Dedifferentiated amniotic fluid mesenchymal stem cell (primary cell): ENCODE measurements at regions not wholly inside any gene's neighbourhood (a gene's known extent, or its start where the extent isn't known, plus 50 kb on each side); places are given as distances from the start of the nearest gene placed in this dataset.
"Not testable (repeated sequence)": the region's sequence is repeated elsewhere in the genome, so short reads cannot be mapped to it uniquely, and the experiment has no call there.

Experiments
- DNase-seq: peaks from one replicate; pipeline ENCODE4 v3.0.0-alpha.2; 2016; ENCODE audit errors: extremely low spot score

DNA sequence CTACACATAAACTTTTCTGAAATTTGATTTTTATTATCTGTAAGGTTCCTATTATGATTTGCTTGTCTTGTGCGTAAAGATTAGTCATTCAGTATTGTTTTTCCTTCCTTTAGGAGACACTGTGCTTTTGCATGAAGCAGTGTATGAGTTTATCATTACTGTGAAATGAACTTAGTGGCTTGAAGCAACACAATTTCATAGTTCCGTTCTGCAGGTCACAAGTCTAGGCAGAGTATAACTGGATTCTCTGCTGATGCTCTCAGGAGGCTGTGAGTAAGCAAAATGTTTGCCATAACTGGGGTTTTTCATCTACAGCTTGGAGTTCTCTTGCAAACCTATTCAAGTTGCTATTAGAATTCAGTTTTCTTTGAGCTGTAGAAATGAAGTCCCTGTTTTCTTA is 1136.1 kb downstream of the OTOL1 start:
- no peak for DNase-seq

DNA sequence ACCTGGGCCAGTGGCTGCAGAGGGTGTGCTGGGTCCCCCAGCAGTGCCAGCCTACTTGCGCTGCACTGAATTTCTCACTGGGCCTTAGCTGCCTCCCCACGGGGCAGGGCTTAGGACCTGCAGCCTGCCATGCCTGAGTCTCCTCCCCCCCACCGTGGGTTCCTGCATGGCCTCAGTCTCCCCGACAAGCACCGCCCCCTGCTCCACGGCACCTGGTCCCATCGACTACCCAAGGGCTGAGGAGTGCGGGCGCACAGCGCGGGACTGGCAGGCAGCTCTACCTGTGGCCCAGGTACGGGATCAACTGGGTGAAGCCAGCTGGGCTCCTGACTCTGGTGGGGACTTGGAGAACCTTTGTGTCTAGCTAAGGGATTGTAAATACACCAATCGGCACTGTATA is 1143.6 kb downstream of the OTOL1 start:
- DNase-seq = not testable (repeated sequence)

DNA sequence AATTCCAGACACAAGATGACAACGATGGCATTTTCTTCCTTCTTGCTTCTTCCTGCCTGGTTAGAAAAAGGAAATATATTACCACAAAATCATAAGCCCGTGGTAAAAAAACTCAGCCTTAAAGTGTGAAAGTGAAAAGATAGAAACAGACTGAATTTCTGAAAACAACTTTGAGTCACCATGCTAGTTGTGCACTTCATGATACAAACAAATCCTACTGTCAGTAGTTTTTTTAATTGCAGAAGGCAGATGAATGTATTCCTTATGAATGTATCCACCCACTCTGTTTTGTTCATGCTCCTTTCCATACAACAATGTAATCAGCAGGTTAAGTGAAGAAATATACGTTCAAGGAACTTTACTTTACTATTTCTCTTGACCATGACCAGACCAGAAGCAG is 1144.7 kb downstream of the OTOL1 start:
- DNase-seq = no peak

DNA sequence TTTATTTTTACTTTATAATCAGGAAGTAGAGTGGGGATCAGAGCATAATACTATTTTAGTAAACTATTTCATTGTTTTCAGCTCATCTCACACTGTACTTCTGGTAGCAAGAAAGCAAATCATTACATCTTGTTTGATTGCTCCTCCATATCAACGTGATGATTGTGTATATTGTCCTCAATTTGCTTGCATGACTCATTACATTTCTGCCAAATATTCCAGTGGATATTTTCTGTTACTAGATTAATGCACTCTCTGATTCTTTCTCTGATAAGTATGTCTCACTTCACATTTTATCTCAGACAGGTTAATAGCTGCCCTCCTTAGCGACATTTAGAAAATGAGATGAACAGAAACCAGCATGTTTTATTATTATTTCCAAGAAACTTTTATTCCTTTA is 1145.3 kb downstream of the OTOL1 start:
- no peak for DNase-seq

DNA sequence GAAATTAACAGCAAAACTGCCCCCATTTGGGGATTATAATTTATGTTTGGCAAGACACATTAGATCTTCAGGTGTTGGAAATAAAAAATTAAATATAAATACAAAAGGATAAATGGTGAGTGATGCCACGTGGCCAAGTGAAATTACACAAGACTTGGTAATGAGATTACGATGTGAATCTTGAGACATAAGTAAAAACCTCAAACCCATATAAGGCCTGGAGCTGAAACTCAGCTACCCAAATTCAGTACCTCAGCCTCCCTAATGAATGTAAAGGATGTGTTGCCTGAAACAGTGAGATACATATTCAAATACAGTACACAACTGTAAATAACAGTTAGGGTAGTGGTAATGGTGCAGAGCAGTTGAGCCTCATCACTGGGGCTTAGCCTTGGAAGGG is 1146.6 kb downstream of the OTOL1 start:
- DNase-seq = no peak

DNA sequence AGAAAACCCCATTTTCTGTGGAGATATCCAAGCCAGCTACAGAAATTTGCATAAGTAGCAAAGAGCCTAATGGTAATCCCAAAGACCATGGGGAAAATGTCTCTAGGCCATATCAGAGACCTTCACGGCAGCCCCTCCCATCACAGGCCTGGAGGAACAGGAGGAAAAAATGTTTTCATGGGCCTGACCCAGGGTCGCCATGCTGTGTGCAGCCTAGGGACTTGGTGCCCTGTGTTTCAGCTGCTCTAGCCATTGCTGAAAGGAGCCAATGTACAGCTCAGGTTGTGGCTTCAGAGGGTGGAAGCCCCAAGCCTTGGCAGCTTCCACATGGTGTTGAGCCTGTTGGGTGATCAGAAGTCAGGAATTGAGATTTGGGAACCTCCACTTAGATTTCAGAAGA is 1150.7 kb downstream of the OTOL1 start:
- DNase-seq = no peak

DNA sequence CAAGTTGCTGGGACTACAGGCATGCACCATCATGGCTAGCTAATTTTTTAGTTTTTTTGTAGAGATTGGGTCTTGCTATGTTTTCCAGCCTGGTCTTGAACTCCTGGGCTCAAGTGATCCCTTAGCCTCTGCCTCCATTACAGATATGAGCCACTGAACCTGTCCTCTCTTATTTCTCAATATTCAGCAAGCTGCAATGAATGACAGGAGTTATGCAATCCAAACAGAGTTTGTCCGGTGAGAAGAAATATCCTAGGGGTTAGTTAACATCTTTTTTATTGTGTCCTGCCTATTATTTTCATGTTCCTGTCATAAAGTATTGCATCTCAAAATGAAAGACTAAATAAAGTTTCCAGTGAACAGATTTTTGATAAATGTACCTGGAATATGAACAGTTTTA is 1161.4 kb downstream of the OTOL1 start:
- DNase-seq = no peak

DNA sequence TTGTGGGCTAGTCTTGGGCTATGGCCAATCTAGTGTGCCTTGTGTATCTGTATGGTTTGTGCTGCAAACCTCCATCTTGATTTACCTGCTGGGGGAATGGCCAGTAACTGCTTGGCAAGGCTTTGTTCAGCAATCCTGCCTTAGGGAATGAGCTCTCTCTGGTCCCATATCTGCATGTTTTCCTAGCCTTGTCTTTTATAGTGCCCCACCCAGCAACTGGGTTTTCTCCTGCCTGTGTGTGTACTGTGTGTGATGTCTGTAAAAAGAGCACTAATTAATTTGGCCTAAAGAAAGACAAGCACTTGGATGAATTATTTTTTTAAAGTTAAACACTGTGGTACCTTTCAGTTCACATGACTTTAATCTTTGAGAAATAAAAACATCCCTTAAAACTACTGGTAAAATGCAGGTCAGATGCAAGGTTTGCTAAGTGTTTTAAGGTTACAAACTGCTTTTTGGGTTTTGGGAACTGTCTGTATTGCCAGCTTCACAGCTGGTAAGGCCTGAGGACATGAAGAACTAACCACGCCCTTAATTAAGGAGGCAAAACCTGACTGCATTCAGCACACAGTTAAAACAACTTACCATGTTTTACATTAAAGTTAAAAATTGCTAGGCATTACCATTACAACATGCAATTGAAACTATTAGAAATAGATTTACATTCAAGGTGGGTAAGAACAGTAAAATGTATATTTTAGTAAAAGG is 1169.2 kb downstream of the OTOL1 start:
- DNase-seq = no peak

DNA sequence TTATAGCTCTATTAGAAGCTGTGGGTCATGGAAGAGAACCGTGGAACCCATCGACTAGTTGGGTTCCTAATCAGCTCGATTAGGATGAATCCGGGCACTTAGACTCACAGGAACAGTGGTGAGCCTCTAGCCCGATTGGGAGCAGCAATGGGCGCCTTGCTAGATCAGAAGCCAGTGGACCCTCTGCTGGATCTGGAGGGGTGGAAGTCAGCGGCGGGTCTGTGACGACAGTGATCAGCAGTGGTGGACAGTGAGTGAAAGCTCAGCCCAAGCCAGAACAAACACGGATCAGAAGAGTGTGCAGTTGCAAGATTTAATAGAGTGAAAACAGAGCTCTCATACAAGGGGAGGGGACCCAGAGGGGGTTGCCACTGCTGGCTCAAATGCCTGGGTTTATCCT is 1170.2 kb downstream of the OTOL1 start:
- DNase-seq = no peak

DNA sequence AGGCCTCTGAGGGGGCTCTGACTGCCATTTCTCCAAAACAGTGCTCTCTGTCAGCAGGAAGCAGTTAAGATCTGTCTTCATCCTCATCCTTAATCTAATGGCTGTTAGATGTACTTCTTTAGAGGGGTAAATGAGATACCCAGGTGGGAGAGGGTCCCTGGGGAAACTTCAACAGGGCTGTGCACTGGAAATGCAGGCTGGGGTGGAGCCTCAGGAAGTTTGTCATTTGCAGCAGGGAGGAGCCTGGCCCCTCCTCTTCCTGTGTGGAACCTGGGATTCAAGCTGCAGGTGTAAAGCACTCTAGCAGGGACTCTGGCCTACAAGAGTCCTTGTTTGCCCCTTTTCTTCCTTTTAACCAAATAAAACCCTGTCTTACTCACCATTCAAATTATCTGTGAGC is 1173.6 kb downstream of the OTOL1 start:
- no peak for DNase-seq

DNA sequence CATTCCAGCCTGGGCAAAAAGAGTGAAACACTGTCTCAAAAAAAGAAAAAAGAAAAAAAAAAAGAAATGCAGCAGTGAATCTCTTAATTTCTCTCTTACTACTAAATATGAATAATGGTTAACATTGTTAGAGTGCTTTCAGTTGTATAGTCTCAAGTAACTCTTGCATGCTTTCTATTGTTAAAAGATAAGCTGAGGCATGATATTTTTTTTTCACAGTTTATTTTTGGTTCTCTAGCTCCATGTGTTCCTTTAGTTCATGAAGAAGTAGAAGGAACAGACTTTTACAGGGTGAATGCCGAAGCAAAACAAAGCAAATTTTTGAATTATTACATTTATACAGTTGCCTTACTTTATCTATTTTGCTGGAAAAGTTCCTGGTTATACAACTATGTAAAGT is 1180.9 kb downstream of the OTOL1 start:
- no peak for DNase-seq

DNA sequence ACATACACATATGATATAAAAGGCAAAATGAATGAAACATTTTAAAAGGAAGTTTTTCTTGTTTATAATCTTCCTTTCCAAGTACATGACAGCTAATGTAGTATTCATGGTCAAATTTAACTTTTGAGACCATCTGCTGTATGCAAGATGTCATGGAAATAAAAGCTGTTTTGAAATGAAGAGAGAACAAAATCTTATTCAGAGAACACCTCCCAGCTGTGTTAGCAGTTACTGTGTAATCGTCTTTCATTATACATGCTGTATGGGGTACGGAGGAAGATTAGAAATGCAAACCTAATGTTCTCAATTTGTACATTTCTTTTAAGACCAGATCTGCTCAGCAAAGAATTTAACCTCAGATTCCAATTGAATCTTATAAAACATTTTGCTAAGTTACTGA is 1182.3 kb downstream of the OTOL1 start:
- no peak for DNase-seq

DNA sequence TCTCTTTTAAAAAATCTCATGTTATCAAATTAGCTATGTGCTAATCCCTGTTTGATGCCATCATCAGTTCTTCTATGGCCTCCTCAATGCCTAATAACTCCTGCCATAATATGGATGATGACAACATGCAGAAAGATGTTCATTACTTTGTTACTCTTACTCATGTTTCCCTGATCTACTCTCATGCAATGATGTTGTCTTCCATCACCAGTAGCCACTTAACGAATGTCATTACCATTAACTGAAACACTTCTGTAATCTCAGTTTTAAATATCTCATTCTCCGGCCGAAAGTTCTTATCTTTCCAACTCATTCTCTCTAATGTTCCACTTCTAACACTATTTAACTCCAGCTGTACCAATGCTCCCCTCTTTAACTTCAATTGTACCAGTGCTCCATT is 1187.7 kb downstream of the OTOL1 start:
- no peak for DNase-seq

DNA sequence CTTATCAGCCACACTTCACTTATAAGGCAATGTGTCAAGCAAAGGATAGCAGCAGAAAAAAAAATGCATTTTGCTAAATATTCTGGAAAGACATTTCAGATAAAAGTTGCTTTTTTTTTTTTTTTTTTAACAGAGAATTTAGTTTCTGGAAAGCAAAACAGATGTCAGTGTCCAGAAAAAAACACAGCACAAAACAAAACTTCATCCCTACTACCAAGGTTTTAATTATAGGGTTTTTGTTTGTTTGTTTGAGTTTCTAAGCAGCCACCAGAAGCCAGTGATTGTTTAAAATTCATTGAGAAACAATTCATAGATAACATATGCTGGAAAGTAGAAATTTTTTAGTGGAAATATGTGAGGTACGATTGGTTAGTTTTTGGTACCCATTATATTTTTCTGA is 1202.7 kb downstream of the OTOL1 start:
- DNase-seq = no peak

DNA sequence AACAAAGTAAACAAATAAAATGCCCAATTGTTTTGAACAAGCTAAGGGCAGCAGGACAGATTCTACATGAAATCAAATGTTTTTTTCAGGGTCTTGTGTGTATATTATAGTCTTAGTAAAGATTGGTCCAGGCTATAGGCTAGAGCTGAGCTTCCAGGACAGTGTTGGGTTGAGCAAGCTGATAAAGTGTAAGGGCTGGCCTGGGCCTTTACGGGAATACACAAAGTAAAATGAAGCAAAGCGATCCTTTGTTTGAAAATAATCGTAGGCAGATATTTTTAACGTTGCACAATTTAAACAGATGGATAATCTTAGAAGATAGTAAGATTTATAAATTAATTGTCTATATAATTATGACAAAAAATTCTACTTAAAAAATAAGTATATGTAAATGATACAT is 1204.6 kb downstream of the OTOL1 start:
- no peak for DNase-seq

DNA sequence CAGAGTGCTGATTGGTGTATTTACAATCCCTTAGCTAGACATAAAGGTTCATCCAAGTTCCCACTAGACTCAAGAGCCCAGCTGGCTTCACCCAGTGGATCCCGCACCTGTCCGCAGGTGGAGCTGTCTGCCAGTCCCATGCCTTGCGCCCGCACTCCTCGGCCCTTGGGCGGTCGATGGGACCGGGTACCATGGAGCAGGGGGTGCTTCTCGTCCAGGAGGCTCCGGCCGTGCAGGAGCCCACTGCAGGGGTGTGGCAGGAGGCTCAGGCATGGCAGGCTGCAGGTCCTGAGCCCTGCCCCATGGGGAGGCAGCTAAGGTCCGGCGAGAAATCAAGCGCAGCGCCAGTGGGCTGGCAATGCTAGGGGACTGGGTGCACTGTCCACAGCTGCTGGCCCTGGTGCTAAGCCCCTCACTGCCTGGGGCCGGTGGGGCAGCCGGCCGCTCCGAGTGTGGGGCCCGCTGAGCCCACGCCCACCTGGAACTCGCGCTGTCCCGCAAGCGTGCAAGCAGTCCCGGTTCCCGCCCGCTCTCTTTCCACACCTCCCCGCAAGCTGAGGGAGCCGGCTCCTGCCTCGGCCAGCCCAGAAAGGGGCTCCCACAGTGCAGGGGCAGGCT is 1206.3 kb downstream of the OTOL1 start:
- DNase-seq = no peak

DNA sequence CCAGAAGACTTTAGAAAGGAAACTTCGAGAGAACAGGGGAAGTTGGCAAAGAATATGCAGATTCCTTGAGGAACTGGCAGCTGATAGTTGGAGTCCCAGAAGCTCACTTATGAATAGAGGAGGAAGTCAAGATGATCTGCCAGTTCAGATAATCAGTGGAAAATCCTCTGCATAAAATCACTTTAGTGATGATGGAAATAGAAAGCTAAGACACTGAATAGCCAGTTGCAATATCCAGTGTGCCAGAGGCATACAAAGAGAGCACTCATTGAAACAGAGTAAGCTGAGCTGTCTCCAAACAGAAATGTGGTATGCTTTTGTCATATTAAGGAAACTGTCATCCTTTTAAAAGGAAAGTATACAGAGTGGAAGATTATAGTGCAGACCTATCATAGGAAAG is 1207.6 kb downstream of the OTOL1 start:
- DNase-seq = no peak

DNA sequence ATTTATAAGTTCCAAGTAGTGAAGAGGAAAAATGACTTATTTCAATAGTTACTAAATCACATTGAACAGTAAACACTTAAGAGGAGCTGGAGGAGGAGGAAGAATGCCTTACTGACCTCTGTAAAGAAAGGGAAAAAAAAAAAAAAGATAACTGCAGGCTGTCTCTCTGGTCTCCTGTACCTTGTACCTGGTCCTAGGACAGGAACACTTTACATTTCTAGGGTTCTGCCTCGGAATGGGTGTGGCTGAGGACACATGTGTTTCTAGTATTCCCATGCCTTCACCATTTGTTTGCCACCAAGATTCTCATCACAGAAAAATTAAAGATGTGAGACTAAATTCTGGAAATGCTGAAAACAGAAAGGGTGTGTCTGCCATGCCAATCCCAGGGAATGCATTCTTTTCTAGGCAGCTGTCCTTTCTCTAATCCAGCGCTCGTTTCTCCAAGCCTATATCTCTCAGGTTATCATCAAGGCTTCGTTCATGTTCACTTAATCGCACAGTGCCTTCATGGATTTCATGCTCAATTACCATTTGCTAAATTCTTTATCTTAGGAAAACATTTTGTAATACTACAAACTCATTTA is 1208.3 kb downstream of the OTOL1 start:
- no peak for DNase-seq

DNA sequence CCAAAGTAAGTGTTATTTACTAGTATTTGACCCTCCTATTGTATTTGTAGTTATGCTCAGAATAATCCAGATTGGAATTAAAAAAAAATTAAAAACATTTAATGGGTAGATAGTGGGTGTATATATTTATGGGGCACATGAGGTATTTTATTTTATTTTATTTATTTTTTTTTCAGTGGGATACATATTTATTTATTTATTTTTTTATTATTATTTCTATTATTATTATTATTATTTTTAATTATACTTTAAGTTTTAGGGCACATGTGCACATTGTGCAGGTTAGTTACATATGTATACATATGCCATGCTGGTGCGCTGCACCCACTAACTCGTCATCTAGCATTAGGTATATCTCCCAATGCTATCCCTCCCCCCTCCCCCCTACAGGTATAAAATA is 1211.8 kb downstream of the OTOL1 start:
- not testable (repeated sequence) for DNase-seq

DNA sequence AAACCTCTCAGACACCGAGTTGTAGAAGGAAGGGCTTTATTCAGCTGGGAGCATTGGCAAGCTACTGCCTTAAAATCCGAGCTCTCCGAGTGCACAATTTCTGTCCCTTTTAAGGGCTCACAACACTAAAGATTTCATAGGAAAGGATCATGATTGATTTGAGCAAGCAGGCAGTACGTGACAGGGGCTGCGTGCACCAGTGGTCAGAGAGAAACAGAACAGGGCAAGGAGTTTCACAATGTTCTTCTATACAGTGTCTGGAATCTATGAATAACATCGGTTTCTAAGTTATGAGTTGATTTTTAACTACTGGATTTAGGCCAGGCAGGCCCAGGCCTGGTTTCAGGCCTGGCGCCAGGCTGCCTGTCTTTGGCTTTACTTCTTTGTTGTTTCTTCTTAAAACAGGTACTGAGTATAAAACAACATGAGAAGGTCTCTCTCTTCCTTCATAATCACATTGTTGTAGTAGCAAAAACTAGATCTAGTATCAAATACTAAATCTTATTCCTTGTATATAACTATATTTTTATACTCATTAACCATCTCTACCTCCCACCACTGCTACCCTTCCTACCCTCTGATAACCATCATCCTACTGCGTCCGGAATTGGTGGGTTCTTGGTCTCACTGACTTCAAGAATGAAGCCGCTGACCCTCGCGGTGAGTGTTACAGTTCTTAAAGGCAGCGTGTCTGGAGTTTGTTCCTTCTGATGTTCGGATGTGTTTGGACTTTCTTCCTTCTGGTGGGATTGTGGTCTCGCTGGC is 1212.5 kb downstream of the OTOL1 start:
- DNase-seq = not testable (repeated sequence)

DNA sequence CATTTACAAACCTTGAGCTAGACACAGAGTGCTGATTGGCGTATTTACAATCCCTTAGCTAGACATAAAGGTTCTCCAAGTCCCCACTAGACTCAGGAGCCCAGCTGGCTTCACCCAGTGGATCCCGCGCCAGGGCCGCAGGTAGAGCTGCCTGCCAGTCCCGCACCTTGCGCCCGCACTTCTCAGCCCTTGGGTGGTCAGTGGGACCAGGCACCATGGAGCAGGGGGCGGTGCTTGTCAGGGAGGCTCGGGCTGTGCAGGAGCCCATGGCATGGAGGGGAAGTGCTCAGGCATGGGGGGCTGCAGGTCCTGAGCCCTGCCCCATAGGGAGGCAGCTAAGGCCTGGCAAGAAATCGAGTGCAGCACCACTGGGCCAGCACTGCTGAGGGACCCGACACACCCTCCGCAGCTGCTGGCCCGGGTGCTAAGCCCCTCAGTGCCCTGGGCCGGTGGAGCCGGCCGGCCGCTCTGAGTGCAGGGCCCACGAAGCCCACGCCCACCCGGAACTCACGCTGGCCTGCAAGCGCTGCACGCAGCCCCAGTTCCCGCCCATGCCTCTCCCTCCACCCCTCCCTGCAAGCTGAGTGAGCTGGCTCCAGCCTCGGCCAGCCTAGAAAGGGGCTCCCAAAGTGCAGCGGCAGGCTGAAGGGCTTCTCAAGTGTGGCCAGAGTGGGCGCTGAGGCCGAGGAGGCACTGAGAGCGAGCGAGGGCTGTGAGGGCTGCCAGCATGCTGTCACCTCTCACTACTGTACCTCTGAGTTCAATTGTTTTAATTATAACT is 1213.9 kb downstream of the OTOL1 start:
- DNase-seq = no peak

DNA sequence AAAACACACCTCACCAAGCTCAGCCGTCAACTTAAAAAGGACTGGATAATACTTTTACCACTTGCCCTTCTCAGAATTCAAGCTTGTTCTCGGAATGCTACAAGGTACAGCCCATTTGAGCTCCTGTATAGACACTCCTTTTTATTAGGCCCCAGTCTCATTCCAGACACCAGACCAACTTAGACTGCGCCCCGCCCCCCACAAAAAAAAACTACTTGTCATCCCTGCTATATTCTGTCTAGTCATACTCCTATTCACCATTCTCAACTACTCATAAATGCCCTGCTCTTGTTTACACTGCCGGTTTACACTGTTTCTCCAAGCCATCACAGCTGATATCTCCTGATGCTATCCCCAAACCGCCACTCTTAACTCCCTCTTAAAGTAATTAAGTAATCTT is 1220.5 kb downstream of the OTOL1 start:
- not testable (repeated sequence) for DNase-seq
